Right lung (tissue), 2 donors: ENCODE measurements at regions not wholly inside any gene's neighbourhood (a gene's known extent, or its start where the extent isn't known, plus 50 kb on each side); places are given as distances from the start of the nearest gene placed in this dataset.

Source experiments
- DNase-seq, 2 donors: peaks; one replicate each; pipeline ENCODE4 v3.0.0-alpha.2; 2013

- no peak for DNase-seq
These were observed 198.2 kb upstream of the ARSJ start for GRCh38 chr4:114177628-114178027.

- DNase-seq = no peak
These were observed 198.9 kb upstream of the ARSJ start for GRCh38 chr4:114178392-114178791.

- peak in 1 of 2 donors; percentile 22 for DNase-seq
These were observed 201.0 kb upstream of the ARSJ start for GRCh38 chr4:114180481-114180880.

GRCh38 chr4:114184901-114185300 is 205.5 kb upstream of the ARSJ start:
- no peak for DNase-seq

- DNase-seq = no peak
These were observed 208.1 kb upstream of the ARSJ start for GRCh38 chr4:114187592-114187991.

- peak in 1 of 2 donors; percentile 29 for DNase-seq
These were observed 212.0 kb upstream of the ARSJ start for GRCh38 chr4:114191496-114191895.

- no peak for DNase-seq
These were observed 213.4 kb upstream of the ARSJ start for GRCh38 chr4:114192854-114193253.

- peak; percentile 41 to 55 for DNase-seq
These were observed 214.4 kb upstream of the ARSJ start for GRCh38 chr4:114193624-114194399.

GRCh38 chr4:114196606-114197005 is 217.2 kb upstream of the ARSJ start:
- no peak for DNase-seq

GRCh38 chr4:114200026-114200425 is 220.6 kb upstream of the ARSJ start:
- DNase-seq = no peak

- DNase-seq = no peak
These were observed 225.8 kb upstream of the ARSJ start for GRCh38 chr4:114205261-114205660.

- DNase-seq = no peak
These were observed 229.2 kb upstream of the ARSJ start for GRCh38 chr4:114208574-114209151.

GRCh38 chr4:114209584-114209983 is 230.1 kb upstream of the ARSJ start:
- no peak for DNase-seq

- no peak for DNase-seq
These were observed 232.1 kb upstream of the ARSJ start for GRCh38 chr4:114211556-114211955.

- no peak for DNase-seq
These were observed 237.8 kb upstream of the ARSJ start for GRCh38 chr4:114217150-114217817.

- no peak for DNase-seq
These were observed 244.1 kb upstream of the ARSJ start for GRCh38 chr4:114223580-114223979.

- no peak for DNase-seq
These were observed 246.0 kb upstream of the ARSJ start for GRCh38 chr4:114225436-114225835.

GRCh38 chr4:114226179-114226578 is 246.7 kb upstream of the ARSJ start:
- no peak for DNase-seq

GRCh38 chr4:114226968-114227760 is 247.7 kb upstream of the ARSJ start:
- DNase-seq = no peak

- no peak for DNase-seq
These were observed 250.3 kb upstream of the ARSJ start for GRCh38 chr4:114229706-114230105.

GRCh38 chr4:114236171-114236769 is 256.8 kb upstream of the ARSJ start:
- DNase-seq = no peak

- no peak for DNase-seq
These were observed 258.6 kb upstream of the ARSJ start for GRCh38 chr4:114237997-114238396.
